Neuron (in vitro differentiated cells): ENCODE measurements at regions not wholly inside any gene's neighbourhood (a gene's known extent, or its start where the extent isn't known, plus 50 kb on each side); places are given as distances from the start of the nearest gene placed in this dataset.

Source experiments
- H2AFZ ChIP-seq: one replicate; pipeline ENCODE4 v1.6.1; 2013; ENCODE audit warnings: low read depth, mild to moderate bottlenecking, inconsistent platforms, low read length, moderate library complexity
- H3K27me3 ChIP-seq: one replicate; pipeline ENCODE4 v1.6.1; 2013; ENCODE audit warnings: low read length; ENCODE audit not compliant: insufficient read depth
- H3K36me3 ChIP-seq: one replicate; pipeline ENCODE4 v1.6.1; 2013; ENCODE audit warnings: low read length; ENCODE audit not compliant: insufficient read depth
- H3K4me1 ChIP-seq: one replicate; pipeline ENCODE4 v1.6.1; 2013; ENCODE audit warnings: low read length; ENCODE audit not compliant: insufficient read depth
- H3K4me3 ChIP-seq: 2 replicates; pipeline ENCODE4 v1.5.1; 2013; ENCODE audit warnings: mild to moderate bottlenecking, low read length, moderate library complexity
- H3K9me3 ChIP-seq: one replicate; pipeline ENCODE4 v1.6.1; 2013; ENCODE audit warnings: low read length

GRCh38 chr6:23435798-23436197, 690.2 kb upstream of the NRSN1 start:
- Histone ChIP-seq H3K27me3 (no peaks in the 10 kb centered on the region), H3K9me3 (no peaks in the 10 kb centered on the region), H3K36me3 (no peaks in the 10 kb centered on the region), H3K4me1 (no peaks in the 10 kb centered on the region), H2AFZ (no peak overlapping the region), H3K4me3 (no peak overlapping the region)

- Histone ChIP-seq H2AFZ (peak overlapping the region; percentile 24), H3K4me3 (no peak overlapping the region), H3K4me1 (peaks cover 32% of the 10 kb centered on the region), H3K36me3 (no peaks in the 10 kb centered on the region), H3K27me3 (no peaks in the 10 kb centered on the region), H3K9me3 (no peaks in the 10 kb centered on the region)
These were observed 684.1 kb upstream of the NRSN1 start for GRCh38 chr6:23441808-23442461.

- no peaks in the 10 kb centered on the region for H3K27me3 ChIP-seq
- H2AFZ ChIP-seq = no peak overlapping the region
- H3K9me3 ChIP-seq = no peaks in the 10 kb centered on the region
- no peak overlapping the region for H3K4me3 ChIP-seq
- H3K4me1 ChIP-seq = peaks cover 38% of the 10 kb centered on the region
- no peaks in the 10 kb centered on the region for H3K36me3 ChIP-seq
These were observed 680.8 kb upstream of the NRSN1 start for GRCh38 chr6:23445157-23445710.

GRCh38 chr6:23446469-23446967, 679.5 kb upstream of the NRSN1 start:
- H2AFZ ChIP-seq = peak overlapping the region; percentile 63
- no peak overlapping the region for H3K4me3 ChIP-seq
- H3K27me3 ChIP-seq = no peaks in the 10 kb centered on the region
- H3K36me3 ChIP-seq = no peaks in the 10 kb centered on the region
- peaks cover 35% of the 10 kb centered on the region for H3K4me1 ChIP-seq
- H3K9me3 ChIP-seq = no peaks in the 10 kb centered on the region

- H2AFZ ChIP-seq = no peak overlapping the region
- H3K4me1 ChIP-seq = peaks cover 25% of the 10 kb centered on the region
- no peaks in the 10 kb centered on the region for H3K36me3 ChIP-seq
- H3K4me3 ChIP-seq = no peak overlapping the region
- H3K27me3 ChIP-seq = no peaks in the 10 kb centered on the region
- no peaks in the 10 kb centered on the region for H3K9me3 ChIP-seq
These were observed 678.3 kb upstream of the NRSN1 start for GRCh38 chr6:23447731-23448130.

GRCh38 chr6:23448281-23448680, 677.7 kb upstream of the NRSN1 start:
- Histone ChIP-seq H3K9me3 (no peaks in the 10 kb centered on the region), H3K4me3 (no peak overlapping the region), H2AFZ (no peak overlapping the region), H3K27me3 (no peaks in the 10 kb centered on the region), H3K4me1 (peaks cover 25% of the 10 kb centered on the region), H3K36me3 (no peaks in the 10 kb centered on the region)

GRCh38 chr6:23454080-23454976, 671.7 kb upstream of the NRSN1 start:
- no peak overlapping the region for H2AFZ ChIP-seq
- H3K9me3 ChIP-seq = no peaks in the 10 kb centered on the region
- no peaks in the 10 kb centered on the region for H3K36me3 ChIP-seq
- H3K4me1 ChIP-seq = no peaks in the 10 kb centered on the region
- no peak overlapping the region for H3K4me3 ChIP-seq
- H3K27me3 ChIP-seq = no peaks in the 10 kb centered on the region

- H2AFZ ChIP-seq = no peak overlapping the region
- no peaks in the 10 kb centered on the region for H3K36me3 ChIP-seq
- H3K4me1 ChIP-seq = no peaks in the 10 kb centered on the region
- H3K27me3 ChIP-seq = no peaks in the 10 kb centered on the region
- H3K9me3 ChIP-seq = no peaks in the 10 kb centered on the region
- H3K4me3 ChIP-seq = no peak overlapping the region
These were observed 670.3 kb upstream of the NRSN1 start for GRCh38 chr6:23455754-23456153.

- H3K4me3 ChIP-seq = no peak overlapping the region
- H2AFZ ChIP-seq = no peak overlapping the region
- H3K9me3 ChIP-seq = no peaks in the 10 kb centered on the region
- H3K27me3 ChIP-seq = no peaks in the 10 kb centered on the region
- H3K36me3 ChIP-seq = no peaks in the 10 kb centered on the region
- no peaks in the 10 kb centered on the region for H3K4me1 ChIP-seq
These were observed 669.6 kb upstream of the NRSN1 start for GRCh38 chr6:23456396-23456795.

GRCh38 chr6:23457321-23457720, 668.7 kb upstream of the NRSN1 start:
- Histone ChIP-seq H3K4me1 (no peaks in the 10 kb centered on the region), H2AFZ (no peak overlapping the region)

GRCh38 chr6:23465912-23466311, 660.1 kb upstream of the NRSN1 start:
- Histone ChIP-seq H3K36me3 (no peaks in the 10 kb centered on the region), H3K4me1 (no peaks in the 10 kb centered on the region), H3K27me3 (no peaks in the 10 kb centered on the region), H2AFZ (no peak overlapping the region), H3K4me3 (no peak overlapping the region), H3K9me3 (no peaks in the 10 kb centered on the region)

More at GRCh38 chr6:23457321-23457720, 668.7 kb upstream of the NRSN1 start:
- no peaks in the 10 kb centered on the region for H3K27me3 ChIP-seq
- H3K36me3 ChIP-seq = no peaks in the 10 kb centered on the region
- no peaks in the 10 kb centered on the region for H3K9me3 ChIP-seq
- no peak overlapping the region for H3K4me3 ChIP-seq

- H3K4me1 ChIP-seq = no peaks in the 10 kb centered on the region
- no peaks in the 10 kb centered on the region for H3K36me3 ChIP-seq
- H3K4me3 ChIP-seq = no peak overlapping the region
- H3K9me3 ChIP-seq = no peaks in the 10 kb centered on the region
- no peaks in the 10 kb centered on the region for H3K27me3 ChIP-seq
- H2AFZ ChIP-seq = no peak overlapping the region
These were observed 648.4 kb upstream of the NRSN1 start for GRCh38 chr6:23477586-23477985.

- Histone ChIP-seq H3K4me1 (no peaks in the 10 kb centered on the region), H3K27me3 (no peaks in the 10 kb centered on the region), H2AFZ (no peak overlapping the region), H3K4me3 (no peak overlapping the region), H3K9me3 (no peaks in the 10 kb centered on the region), H3K36me3 (no peaks in the 10 kb centered on the region)
These were observed 647.7 kb upstream of the NRSN1 start for GRCh38 chr6:23478312-23478711.
